HS-5 (cell line): ENCODE measurements at regions not wholly inside any gene's neighbourhood (a gene's known extent, or its start where the extent isn't known, plus 50 kb on each side); places are given as distances from the start of the nearest gene placed in this dataset.
"Not testable (repeated sequence)": the region's sequence is repeated elsewhere in the genome, so short reads cannot be mapped to it uniquely, and the experiment has no call there.

Experiments used
- DNase-seq: peaks from one replicate; pipeline ENCODE4 v3.0.0-alpha.2; 2012; ENCODE audit warnings: low read depth

- not testable (repeated sequence) for DNase-seq
These were observed 64.4 kb downstream of the KLRB1 start for GRCh38 chr12:9543341-9543740.

- not testable (repeated sequence) for DNase-seq
These were observed 64.9 kb downstream of the KLRB1 start for GRCh38 chr12:9542827-9543226.

GRCh38 chr12:9515925-9516324 lies 91.8 kb downstream of the KLRB1 start:
- DNase-seq: not testable (repeated sequence)

- DNase-seq: not testable (repeated sequence)
These were observed 95.0 kb downstream of the KLRB1 start for GRCh38 chr12:9512695-9513094.

GRCh38 chr12:9510392-9511011 lies 97.2 kb downstream of the KLRB1 start:
- DNase-seq: not testable (repeated sequence)

GRCh38 chr12:9509464-9510161 lies 98.1 kb downstream of the KLRB1 start:
- no peak for DNase-seq

GRCh38 chr12:9506746-9507145 lies 101.0 kb downstream of the KLRB1 start:
- no peak for DNase-seq

- DNase-seq: not testable (repeated sequence)
These were observed 104.3 kb downstream of the KLRB1 start for GRCh38 chr12:9503384-9503783.

GRCh38 chr12:9502845-9503244 lies 104.9 kb downstream of the KLRB1 start:
- not testable (repeated sequence) for DNase-seq

- not testable (repeated sequence) for DNase-seq
These were observed 114.4 kb downstream of the KLRB1 start for GRCh38 chr12:9493325-9493724.

- not testable (repeated sequence) for DNase-seq
These were observed 126.4 kb downstream of the KLRB1 start for GRCh38 chr12:9481289-9481688.

GRCh38 chr12:9474197-9474596 lies 133.5 kb downstream of the KLRB1 start:
- DNase-seq: not testable (repeated sequence)

- not testable (repeated sequence) for DNase-seq
These were observed 134.1 kb downstream of the KLRB1 start for GRCh38 chr12:9473638-9474037.

GRCh38 chr12:9471501-9471900 lies 136.2 kb downstream of the KLRB1 start:
- not testable (repeated sequence) for DNase-seq

GRCh38 chr12:9470367-9470766 lies 137.3 kb downstream of the KLRB1 start:
- not testable (repeated sequence) for DNase-seq

GRCh38 chr12:9469956-9470355 lies 137.8 kb downstream of the KLRB1 start:
- DNase-seq: not testable (repeated sequence)

- not testable (repeated sequence) for DNase-seq
These were observed 138.3 kb downstream of the KLRB1 start for GRCh38 chr12:9469463-9469862.

GRCh38 chr12:9468998-9469397 lies 138.7 kb downstream of the KLRB1 start:
- not testable (repeated sequence) for DNase-seq

GRCh38 chr12:9468144-9468543 lies 139.6 kb downstream of the KLRB1 start:
- DNase-seq: not testable (repeated sequence)

GRCh38 chr12:9464408-9464807 lies 143.3 kb downstream of the KLRB1 start:
- DNase-seq: no peak

GRCh38 chr12:9455516-9455915 lies 152.2 kb downstream of the KLRB1 start:
- not testable (repeated sequence) for DNase-seq

- DNase-seq: not testable (repeated sequence)
These were observed 153.7 kb downstream of the KLRB1 start for GRCh38 chr12:9454021-9454420.

GRCh38 chr12:9450127-9450567 lies 157.6 kb downstream of the KLRB1 start:
- not testable (repeated sequence) for DNase-seq
